ENCODE measurements at regions not wholly inside any gene's neighbourhood (a gene's known extent, or its start where the extent isn't known, plus 50 kb on each side); places are given as distances from the start of the nearest gene placed in this dataset.

DNA sequence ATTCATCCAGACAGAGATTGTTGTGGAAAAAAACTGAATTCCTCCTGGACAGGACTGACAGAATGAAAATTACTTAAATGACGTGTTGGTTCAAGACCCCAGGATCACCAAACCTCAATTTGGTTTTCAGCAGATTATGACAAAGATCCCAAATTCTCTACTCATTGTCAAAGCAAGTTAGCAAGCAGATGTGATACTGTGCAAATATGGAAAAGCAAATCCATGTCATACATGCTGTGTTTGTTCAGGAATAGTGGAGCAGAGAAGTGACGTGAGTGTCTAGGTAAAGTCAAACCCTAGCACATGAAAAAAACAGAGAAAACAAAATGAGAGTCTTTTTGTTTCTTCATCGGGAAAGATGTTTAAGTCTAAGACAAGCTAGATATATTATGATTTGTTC is 169.2 kb upstream of the NBEA start:
- DNase-seq (ENCODE audit: low read depth): no peak
- TF ChIP-seq, protein P1, sequence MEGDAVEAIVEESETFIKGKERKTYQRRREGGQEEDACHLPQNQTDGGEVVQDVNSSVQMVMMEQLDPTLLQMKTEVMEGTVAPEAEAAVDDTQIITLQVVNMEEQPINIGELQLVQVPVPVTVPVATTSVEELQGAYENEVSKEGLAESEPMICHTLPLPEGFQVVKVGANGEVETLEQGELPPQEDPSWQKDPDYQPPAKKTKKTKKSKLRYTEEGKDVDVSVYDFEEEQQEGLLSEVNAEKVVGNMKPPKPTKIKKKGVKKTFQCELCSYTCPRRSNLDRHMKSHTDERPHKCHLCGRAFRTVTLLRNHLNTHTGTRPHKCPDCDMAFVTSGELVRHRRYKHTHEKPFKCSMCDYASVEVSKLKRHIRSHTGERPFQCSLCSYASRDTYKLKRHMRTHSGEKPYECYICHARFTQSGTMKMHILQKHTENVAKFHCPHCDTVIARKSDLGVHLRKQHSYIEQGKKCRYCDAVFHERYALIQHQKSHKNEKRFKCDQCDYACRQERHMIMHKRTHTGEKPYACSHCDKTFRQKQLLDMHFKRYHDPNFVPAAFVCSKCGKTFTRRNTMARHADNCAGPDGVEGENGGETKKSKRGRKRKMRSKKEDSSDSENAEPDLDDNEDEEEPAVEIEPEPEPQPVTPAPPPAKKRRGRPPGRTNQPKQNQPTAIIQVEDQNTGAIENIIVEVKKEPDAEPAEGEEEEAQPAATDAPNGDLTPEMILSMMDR (IDR thresholded peaks at IDR 0.05; ENCODE audit: insufficient read depth, low read length): no peak
- H3K4me3 ChIP-seq (ENCODE audit: low read depth, low read length): no peak overlapping the region

DNA sequence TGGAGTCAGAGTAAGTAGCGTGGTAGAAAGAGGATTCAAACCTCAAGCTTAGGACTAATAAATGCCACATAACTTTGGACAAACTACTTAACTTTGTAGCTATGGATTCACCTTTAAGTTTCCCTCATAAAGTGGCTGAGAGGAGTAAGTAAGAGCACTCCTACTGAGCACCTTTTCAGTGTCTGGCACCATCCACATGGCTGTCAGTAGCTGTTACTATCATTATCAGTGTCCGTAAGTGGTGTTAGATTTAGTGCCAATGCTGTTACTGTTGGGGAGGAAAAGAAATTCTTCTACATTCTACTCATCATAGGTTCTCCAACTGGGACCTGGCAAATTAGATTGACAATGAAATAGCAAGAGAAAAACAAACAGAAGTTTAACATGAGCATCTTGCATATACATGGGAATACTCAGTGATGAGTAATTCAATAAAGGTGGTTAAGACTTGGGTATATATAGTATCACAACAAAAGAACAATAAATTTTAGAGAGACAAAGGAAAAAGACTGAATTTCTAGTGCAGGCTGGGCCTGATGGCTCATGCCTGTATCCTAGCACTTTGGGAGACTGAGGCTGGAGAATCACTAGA is 165.6 kb upstream of the NBEA start:
- DNase-seq (ENCODE audit: low read depth): no peak
- TF ChIP-seq, protein P1 (IDR thresholded peaks at IDR 0.05; ENCODE audit: insufficient read depth, low read length): no peak
- H3K4me3 ChIP-seq (ENCODE audit: low read depth, low read length): no peak overlapping the region

DNA sequence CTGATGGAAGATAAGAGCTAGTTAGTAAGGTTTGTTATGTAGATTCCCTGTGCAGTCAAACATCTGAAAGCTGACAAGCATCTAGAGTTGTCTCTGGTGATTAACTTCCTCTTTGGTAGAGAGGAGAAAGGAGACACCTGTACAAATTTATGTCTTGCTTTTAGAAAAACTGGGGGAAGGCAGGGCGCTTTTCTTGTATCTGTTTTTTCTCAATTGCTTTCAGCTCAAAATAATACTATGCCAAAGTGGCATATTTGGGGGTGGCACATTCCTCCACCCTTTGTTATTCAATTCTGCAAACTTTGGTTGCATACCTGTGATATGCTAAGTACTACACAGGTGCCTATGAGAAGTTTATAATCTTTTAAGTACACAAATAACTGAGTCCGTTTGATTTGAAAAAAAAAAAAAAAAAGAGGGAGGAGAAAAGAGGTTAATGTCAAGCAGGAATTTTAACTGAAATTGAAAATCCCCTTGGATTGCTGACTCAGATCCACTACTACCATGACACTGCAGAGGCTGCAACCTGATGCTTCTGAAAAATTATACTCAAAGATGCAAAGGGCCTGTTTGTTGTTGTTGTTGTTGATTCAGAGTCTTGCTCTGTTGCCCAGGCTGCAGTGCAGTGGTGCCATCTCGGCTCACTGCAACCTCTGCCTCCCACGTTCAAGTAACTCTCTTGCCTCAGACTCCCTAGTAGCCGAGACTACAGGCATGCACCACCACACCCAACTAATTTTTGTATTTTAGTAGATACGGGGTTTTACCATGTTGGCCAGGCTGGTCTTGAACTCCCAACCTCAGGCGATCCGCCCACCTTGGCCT is 164.8 kb upstream of the NBEA start:
- H3K4me3 ChIP-seq (ENCODE audit: low read depth, low read length): no peak overlapping the region
- DNase-seq (ENCODE audit: low read depth): no peak
- TF ChIP-seq, protein P1 (IDR thresholded peaks at IDR 0.05; ENCODE audit: insufficient read depth, low read length): no peak

DNA sequence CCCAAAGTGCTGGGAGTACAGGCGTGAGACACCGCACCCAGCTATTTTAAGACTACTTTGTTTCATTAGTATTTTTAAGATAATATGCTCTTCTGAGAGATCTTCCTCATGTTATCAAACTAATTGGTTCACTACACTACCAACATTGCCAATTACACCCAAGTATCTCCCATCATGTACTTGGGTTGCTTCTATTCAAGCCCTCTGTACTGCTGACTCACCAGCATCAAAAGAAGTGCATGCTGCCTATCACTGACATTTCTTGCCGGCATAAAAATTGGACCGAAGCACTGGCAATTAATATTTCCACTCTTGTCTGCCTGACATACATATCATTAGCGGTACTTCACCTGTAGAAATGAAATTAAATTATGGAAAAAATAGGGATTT is 164.2 kb upstream of the NBEA start:
- TF ChIP-seq, protein P1 (IDR thresholded peaks at IDR 0.05; ENCODE audit: insufficient read depth, low read length): no peak
- no peak for DNase-seq (ENCODE audit: low read depth)
- H3K4me3 ChIP-seq (ENCODE audit: low read depth, low read length): no peak overlapping the region

DNA sequence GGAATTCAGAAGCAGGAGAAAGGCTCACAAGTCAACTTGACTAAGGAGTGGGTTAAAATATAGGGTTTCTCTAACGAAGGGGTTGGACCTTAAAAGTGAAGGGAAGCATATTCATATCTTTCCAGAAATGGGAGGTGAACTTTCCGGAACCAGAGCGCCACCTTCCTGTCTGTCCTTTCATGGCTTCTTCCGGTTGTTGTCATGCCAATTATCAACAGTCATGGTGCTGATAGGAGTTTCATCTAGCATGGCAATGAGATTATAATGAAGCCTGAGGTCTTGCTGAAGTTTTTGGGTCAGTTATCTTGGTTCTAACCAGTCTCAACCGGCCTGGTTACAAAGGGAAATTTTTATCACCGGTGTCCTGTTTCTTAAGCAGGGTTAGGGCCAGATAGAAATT is 162.9 kb upstream of the NBEA start:
- no peak overlapping the region for H3K4me3 ChIP-seq (ENCODE audit: low read depth, low read length)
- TF ChIP-seq, protein P1 (IDR thresholded peaks at IDR 0.05; ENCODE audit: insufficient read depth, low read length): no peak
- no peak for DNase-seq (ENCODE audit: low read depth)

DNA sequence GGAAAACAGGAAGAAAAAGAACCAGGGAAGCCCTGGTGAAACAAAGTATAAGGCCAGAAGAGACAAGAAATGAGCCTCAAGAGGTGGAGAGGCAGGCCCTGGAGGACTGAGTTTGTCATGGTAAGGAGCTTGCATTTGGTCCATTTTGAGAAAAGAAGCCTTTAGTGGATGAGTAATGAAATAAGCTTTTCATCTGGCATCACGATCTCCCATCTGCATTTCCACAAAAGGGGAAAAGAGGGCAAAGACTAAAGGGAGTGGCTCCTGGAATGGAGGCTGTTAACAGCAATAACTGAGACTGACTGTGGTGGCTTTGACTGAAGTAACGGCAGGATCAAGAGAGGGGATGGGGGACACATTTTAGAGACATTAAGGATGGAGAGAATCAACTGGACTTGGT is 148.8 kb upstream of the NBEA start:
- TF ChIP-seq, protein P1 (IDR thresholded peaks at IDR 0.05; ENCODE audit: insufficient read depth, low read length): no peak
- H3K4me3 ChIP-seq (ENCODE audit: low read depth, low read length): no peak overlapping the region
- DNase-seq (ENCODE audit: low read depth): no peak
